ENCODE measurements at regions not wholly inside any gene's neighbourhood (a gene's known extent, or its start where the extent isn't known, plus 50 kb on each side); places are given as distances from the start of the nearest gene placed in this dataset.
"Not testable (repeated sequence)": the region's sequence is repeated elsewhere in the genome, so short reads cannot be mapped to it uniquely, and the experiment has no call there.

GRCh38 chr9:115348936-115349335 is 231.0 kb upstream of the TNC start:
- in situ Hi-C loops (cut with MboI; ENCODE audit: low pct_unique_long_range_greater_than_20kb, low sequenced_read_pairs); DNase-seq: not testable (repeated sequence)

DNA sequence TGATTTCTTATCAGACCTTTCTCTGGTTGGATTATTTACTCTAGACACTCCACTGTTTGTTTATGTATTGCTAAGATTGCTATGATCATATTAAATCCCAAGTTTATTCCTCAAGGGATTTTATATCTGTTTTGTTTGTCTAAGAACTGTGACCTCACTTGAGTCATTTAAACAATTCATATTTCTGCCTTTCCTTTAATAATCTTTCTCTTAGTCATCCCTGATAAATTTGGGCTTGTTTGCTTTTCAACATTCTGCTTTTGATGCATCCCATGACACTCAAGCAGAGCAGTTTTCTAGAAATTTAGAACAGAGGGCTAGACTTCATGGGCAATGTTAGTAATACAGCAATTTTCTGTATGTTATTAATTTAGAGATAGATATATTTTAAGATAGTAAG is 231.6 kb upstream of the TNC start:
- in situ Hi-C loops (cut with MboI; ENCODE audit: low pct_unique_long_range_greater_than_20kb, low sequenced_read_pairs), result no loop called here
- no peak for DNase-seq

DNA sequence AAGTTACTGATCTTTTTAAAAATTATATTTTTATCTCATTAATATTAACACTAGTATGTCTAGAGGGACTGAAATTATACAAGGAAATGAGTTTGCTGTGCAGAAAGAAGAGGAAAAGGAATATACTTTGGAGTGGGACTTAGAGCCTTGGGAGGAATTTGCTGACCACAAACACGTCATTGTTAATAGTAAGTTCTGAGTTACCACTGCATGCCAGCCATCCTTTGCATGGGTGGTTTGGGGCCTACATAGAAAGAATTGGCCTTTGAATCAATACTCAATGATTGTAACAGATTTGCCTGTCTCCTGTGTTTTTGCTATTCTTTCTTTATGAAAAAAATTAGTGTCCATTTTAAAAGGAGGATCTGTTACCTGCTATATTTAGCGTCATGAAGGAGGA is 232.6 kb upstream of the TNC start:
- no peak for DNase-seq
- in situ Hi-C loops (cut with MboI; ENCODE audit: low pct_unique_long_range_greater_than_20kb, low sequenced_read_pairs), result no loop called here

DNA sequence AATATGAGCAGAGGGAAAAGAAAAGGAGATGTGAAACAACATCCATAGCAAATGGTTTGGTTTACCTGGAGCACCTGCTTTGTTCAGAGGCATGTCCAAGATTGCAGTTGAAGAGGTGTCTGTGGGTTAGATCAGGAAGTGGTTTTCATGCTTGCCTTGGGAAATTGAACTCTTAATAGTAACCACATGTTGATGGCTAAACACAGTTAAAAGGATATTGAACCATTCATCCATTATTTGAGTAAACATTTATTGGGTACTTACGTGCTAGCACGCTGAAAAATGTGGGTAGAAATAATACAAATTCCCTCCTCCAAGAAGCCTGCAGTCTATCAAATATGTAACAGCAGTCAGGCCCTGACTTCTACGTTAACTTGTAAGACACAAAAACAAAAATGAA is 235.7 kb upstream of the TNC start:
- in situ Hi-C loops (cut with MboI; ENCODE audit: low pct_unique_long_range_greater_than_20kb, low sequenced_read_pairs), result no loop called here
- no peak for DNase-seq

DNA sequence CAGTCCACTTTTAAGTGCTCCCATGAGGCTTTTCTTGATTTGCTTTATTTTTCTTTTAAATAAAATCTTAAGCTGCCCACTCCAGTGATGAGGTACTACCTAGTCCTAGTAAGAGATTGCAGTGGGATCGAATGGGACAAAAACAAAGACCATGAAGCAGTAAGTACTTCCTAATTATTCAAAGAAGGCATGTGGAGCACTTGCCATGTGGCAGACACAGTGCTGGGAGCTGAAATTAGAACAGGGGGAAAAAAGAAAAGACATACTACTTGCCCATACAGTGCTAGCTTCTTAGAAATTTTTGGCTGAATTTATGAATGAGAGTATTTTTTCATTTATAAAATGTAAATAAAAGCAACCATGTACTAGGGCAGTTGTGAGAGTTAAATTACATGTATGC is 239.9 kb upstream of the TNC start:
- in situ Hi-C loops (cut with MboI; ENCODE audit: low pct_unique_long_range_greater_than_20kb, low sequenced_read_pairs), result no loop called here
- no peak for DNase-seq

DNA sequence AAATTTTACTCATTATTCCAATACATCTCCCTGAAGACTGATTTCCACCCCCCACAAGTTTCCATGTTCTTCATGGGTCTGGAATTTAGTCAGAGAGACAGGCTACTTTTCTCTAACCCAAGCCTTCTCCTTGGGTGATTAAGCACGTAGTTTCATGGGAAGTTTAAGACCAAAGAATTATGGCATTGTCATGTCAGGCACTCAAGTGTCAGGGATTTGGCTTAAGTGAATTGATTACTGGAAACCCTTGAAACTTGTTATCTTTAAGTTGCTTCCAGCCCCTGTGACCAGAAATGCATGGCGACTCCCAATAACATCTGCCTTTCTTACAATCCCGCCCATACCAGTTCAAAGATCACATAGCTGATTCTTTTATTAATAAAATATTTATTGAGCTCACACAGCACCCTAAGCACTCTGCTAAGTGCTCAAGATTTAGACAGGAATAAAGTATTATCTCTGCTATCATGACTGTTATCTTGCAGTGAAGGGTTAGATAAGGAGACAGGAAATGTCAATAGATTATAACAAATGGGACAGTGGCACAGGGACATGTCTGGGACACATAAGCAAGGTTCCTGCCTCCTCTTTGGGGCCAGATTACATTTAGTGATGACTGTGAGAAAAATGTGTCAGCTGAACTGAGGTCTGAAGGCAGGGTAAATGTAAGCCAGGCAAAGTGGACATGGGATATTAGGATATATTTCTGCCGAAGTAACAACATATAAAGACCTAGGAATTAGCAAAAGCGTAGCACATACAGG is 241.2 kb upstream of the TNC start:
- no peak for DNase-seq
- in situ Hi-C loops (cut with MboI; ENCODE audit: low pct_unique_long_range_greater_than_20kb, low sequenced_read_pairs), result no loop called here

DNA sequence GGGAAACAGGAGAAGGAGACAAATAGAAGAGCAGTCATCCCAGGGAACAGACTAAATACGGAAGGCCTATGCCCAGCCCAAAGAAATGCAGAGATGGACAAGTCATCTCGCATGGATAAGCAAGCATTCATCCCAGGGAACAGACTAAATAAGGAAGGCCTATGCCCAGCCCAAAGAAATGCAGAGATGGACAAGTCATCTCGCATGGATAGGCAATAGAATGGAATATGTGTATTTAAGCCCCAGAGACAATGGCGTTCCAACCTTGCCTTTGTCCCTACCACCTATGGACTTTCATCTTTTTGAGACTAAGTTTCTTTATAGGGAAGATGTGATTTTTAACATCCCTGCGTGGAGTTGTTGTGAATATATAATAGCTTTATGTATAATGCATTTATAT is 242.2 kb upstream of the TNC start:
- in situ Hi-C loops (cut with MboI; ENCODE audit: low pct_unique_long_range_greater_than_20kb, low sequenced_read_pairs), result no loop called here
- no peak for DNase-seq

DNA sequence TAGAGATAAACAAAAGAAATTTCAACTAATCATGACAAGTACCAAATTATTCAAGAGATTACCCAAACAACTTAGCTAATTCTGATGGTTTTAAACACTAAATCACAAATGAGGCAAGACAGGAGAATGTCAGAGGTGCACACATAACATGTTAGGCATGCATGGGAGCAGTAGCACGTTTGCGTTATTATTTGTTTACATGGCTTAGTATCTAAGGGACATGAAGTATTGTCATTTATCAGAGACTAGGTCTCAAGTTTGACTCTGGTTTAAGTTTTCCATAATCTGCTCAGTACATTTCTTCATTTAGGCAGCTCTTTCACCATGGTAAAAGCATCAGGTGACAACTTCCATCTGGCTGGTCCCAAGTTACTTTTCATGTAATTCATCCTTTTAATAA is 244.1 kb upstream of the TNC start:
- in situ Hi-C loops (cut with MboI; ENCODE audit: low pct_unique_long_range_greater_than_20kb, low sequenced_read_pairs), result no loop called here
- DNase-seq, result no peak

GRCh38 chr9:115362640-115363039 is 244.7 kb upstream of the TNC start:
- no peak for DNase-seq
- in situ Hi-C loops (cut with MboI; ENCODE audit: low pct_unique_long_range_greater_than_20kb, low sequenced_read_pairs), result no loop called here

GRCh38 chr9:115364991-115365390 is 247.0 kb upstream of the TNC start:
- in situ Hi-C loops (cut with MboI; ENCODE audit: low pct_unique_long_range_greater_than_20kb, low sequenced_read_pairs), result no loop called here

DNA sequence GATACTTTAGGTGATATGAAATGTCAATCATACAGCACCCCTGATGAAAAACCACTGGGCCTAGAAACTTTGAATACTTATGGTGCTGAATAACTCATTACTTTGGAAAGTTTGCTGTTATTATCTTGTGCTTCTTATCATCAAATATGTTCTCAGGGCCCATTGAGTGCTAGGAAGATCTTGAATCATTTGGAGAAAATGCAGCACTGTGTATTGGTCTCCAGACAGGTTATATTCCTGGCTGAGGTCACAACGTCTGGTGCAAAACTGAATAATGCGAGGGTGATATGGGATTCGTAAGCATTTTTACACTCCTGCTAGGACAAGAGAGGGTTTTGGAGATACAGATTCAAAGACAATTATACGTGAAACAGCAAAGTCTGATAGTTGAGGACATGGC is 249.4 kb upstream of the TNC start:
- in situ Hi-C loops (cut with MboI; ENCODE audit: low pct_unique_long_range_greater_than_20kb, low sequenced_read_pairs), result no loop called here
- DNase-seq, result no peak

More at GRCh38 chr9:115364991-115365390, 247.0 kb upstream of the TNC start:
- no peak for DNase-seq

GRCh38 chr9:115367780-115368525 is 250.0 kb upstream of the TNC start:
- in situ Hi-C loops (cut with MboI; ENCODE audit: low pct_unique_long_range_greater_than_20kb, low sequenced_read_pairs), result no loop called here
- no peak for DNase-seq

DNA sequence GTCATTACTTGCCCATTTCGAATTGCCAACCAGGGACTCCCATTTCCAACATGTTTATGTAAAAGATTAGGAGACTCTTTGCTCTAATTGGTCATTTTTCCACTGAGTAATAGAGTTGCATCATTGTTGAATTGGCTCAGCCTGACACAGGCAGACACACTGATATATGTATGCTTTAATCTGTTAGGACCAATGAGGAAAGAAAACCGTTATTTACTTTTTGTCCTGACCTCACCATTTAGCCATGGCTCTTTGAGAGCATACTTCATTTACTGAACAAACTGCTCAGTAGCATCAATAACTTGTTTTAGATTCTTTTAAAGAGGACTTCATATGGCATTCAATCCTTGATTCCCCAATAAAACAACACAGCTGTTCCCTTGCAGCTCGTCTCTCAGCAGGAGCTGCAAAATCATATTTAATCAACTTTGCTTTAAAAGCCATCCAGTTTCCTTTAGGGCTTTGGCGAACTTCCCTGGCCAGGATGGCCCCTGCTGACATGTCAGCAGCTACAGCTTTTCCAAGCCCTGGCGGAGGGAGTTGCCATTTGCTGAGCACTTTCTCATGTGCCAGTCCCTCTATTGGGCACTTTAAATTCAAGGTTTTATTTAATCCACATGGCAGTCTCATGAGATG is 251.5 kb upstream of the TNC start:
- DNase-seq, result no peak
- in situ Hi-C loops (cut with MboI; ENCODE audit: low pct_unique_long_range_greater_than_20kb, low sequenced_read_pairs), result no loop called here

GRCh38 chr9:115373000-115373709 is 255.2 kb upstream of the TNC start:
- in situ Hi-C loops (cut with MboI; ENCODE audit: low pct_unique_long_range_greater_than_20kb, low sequenced_read_pairs), result no loop called here
- no peak for DNase-seq

GRCh38 chr9:115373710-115374045 is 255.7 kb upstream of the TNC start:
- in situ Hi-C loops (cut with MboI; ENCODE audit: low pct_unique_long_range_greater_than_20kb, low sequenced_read_pairs), result no loop called here
- no peak for DNase-seq

- DNase-seq, result no peak
- in situ Hi-C loops (cut with MboI; ENCODE audit: low pct_unique_long_range_greater_than_20kb, low sequenced_read_pairs), result no loop called here
Measured at GRCh38 chr9:115374724-115375268, 256.8 kb upstream of the TNC start.

- in situ Hi-C loops (cut with MboI; ENCODE audit: low pct_unique_long_range_greater_than_20kb, low sequenced_read_pairs), result no loop called here
- DNase-seq, result no peak
Measured at GRCh38 chr9:115378241-115378640, 260.3 kb upstream of the TNC start.

DNA sequence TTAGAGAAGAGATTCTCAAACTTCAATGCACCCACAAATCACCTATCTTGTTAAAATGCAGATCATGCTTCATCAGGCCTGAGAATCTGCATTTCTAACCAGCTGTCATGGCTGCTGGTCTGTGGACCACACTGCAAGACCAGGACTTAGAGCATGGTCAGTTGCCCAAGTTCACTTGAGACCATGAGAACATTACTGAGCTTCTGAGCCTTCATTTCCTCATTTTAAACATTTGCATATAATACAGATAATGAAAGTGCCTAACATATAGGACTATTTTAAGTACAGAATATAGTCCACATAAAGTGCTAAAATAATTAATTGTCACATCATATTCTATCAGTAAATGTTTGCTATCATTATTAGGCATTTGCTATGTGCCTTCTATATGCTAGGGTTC is 260.8 kb upstream of the TNC start:
- no peak for DNase-seq
- in situ Hi-C loops (cut with MboI; ENCODE audit: low pct_unique_long_range_greater_than_20kb, low sequenced_read_pairs), result no loop called here

- in situ Hi-C loops (cut with MboI; ENCODE audit: low pct_unique_long_range_greater_than_20kb, low sequenced_read_pairs), result no loop called here
- DNase-seq, result no peak
Measured at GRCh38 chr9:115379719-115380118, 261.8 kb upstream of the TNC start.

DNA sequence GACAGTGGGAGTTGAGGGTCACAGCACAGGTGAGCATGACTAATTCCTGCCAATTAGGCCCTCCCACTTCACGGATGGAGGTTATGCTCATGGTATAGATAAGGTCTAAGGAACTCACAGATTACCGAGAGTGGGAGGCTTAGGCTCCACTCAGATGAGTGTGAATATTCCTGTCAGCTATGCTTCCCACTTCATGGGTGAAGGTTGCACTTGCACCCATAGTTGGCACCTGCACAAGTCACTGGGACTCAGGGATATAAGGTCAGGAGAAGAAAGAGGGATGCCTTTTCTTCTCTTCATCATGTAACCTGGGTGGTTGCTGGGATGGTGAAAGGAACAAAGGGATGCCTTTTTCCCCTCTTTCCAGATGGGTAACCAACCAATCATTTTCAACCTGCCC is 264.9 kb upstream of the TNC start:
- in situ Hi-C loops (cut with MboI; ENCODE audit: low pct_unique_long_range_greater_than_20kb, low sequenced_read_pairs), result no loop called here
- no peak for DNase-seq
